ENCODE measurements at regions not wholly inside any gene's neighbourhood (a gene's known extent, or its start where the extent isn't known, plus 50 kb on each side); places are given as distances from the start of the nearest gene placed in this dataset.

GRCh38 chr13:104416973-104417372, 1350.8 kb upstream of the SLC10A2 start:
- TF ChIP-seq, protein P1, sequence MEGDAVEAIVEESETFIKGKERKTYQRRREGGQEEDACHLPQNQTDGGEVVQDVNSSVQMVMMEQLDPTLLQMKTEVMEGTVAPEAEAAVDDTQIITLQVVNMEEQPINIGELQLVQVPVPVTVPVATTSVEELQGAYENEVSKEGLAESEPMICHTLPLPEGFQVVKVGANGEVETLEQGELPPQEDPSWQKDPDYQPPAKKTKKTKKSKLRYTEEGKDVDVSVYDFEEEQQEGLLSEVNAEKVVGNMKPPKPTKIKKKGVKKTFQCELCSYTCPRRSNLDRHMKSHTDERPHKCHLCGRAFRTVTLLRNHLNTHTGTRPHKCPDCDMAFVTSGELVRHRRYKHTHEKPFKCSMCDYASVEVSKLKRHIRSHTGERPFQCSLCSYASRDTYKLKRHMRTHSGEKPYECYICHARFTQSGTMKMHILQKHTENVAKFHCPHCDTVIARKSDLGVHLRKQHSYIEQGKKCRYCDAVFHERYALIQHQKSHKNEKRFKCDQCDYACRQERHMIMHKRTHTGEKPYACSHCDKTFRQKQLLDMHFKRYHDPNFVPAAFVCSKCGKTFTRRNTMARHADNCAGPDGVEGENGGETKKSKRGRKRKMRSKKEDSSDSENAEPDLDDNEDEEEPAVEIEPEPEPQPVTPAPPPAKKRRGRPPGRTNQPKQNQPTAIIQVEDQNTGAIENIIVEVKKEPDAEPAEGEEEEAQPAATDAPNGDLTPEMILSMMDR (IDR thresholded peaks at IDR 0.05; ENCODE audit: borderline replicate concordance, extremely low read depth, low read length, poor library complexity, severe bottlenecking): no peak
- TF ChIP-seq EZH2 (IDR thresholded peaks at IDR 0.05; ENCODE audit: borderline replicate concordance, low read depth, low read length, severe bottlenecking): no peak
